Brain microvascular endothelial cell (primary cell): ENCODE measurements at regions not wholly inside any gene's neighbourhood (a gene's known extent, or its start where the extent isn't known, plus 50 kb on each side); places are given as distances from the start of the nearest gene placed in this dataset.

Source experiments
- DNase-seq: peaks from one replicate; pipeline ENCODE4 v3.0.0-alpha.2; 2020
- H3K27ac ChIP-seq: fragments of 250-450 bp; sonication (Bioruptor Pico); 2 replicates; pipeline ENCODE4 v1.5.1; 2020; ENCODE audit warnings: mild to moderate bottlenecking, moderate library complexity
- H3K27me3 ChIP-seq: fragments of 250-450 bp; sonication (Bioruptor Pico); replicated peaks from 2 replicates; pipeline ENCODE4 v1.5.1; 2020; ENCODE audit warnings: mild to moderate bottlenecking
- H3K36me3 ChIP-seq: fragments of 250-450 bp; sonication (Bioruptor Pico); replicated peaks from 2 replicates; pipeline ENCODE4 v1.5.1; 2020; ENCODE audit warnings: mild to moderate bottlenecking
- H3K4me3 ChIP-seq: 2 replicates; pipeline ENCODE4 v1.5.1; 2011; ENCODE audit warnings: low read depth, mild to moderate bottlenecking, control low read depth, low read length, moderate library complexity
- CTCF ChIP-seq: IDR thresholded peaks from 2 replicates; pipeline ENCODE4 v1.5.1; 2011; ENCODE audit warnings: low read depth, mild to moderate bottlenecking, moderate library complexity, low read length, control low read depth, inconsistent platforms; ENCODE audit errors: missing control alignments
- in situ Hi-C: cut with HindIII; loops from 2 replicates; pipeline ENCODE4 v1.10.0; 2017; ENCODE audit warnings: low sequenced_read_pairs, low pct_ligation_motif_present

GRCh38 chr1:21340230-21340945 is 50.1 kb upstream of the ECE1 start:
- no peak for DNase-seq
- Histone ChIP-seq H3K27ac (no peak overlapping the region), H3K36me3 (no peaks in the 10 kb centered on the region), H3K27me3 (no peaks in the 10 kb centered on the region), H3K4me3 (no peak overlapping the region)
- in situ Hi-C loops, result no loop called here
- TF ChIP-seq CTCF, result no peak
